IPS-15b (cell line): ENCODE measurements at regions not wholly inside any gene's neighbourhood (a gene's known extent, or its start where the extent isn't known, plus 50 kb on each side); places are given as distances from the start of the nearest gene placed in this dataset.

Experiments
- H3K27me3 ChIP-seq: one replicate; pipeline ENCODE4 v1.6.1; 2013; ENCODE audit warnings: low read length; ENCODE audit not compliant: control insufficient read depth, insufficient read depth
- H3K36me3 ChIP-seq: one replicate; pipeline ENCODE4 v1.6.1; 2013; ENCODE audit warnings: low read length; ENCODE audit not compliant: control insufficient read depth, insufficient read depth
- H3K4me1 ChIP-seq: one replicate; pipeline ENCODE4 v1.6.1; 2013; ENCODE audit warnings: mild to moderate bottlenecking, low read length; ENCODE audit not compliant: control insufficient read depth, insufficient read depth
- H3K4me3 ChIP-seq: one replicate; pipeline ENCODE4 v1.5.1; 2013; ENCODE audit warnings: low read depth, low read length
- H3K9ac ChIP-seq: one replicate; pipeline ENCODE4 v1.6.1; 2013; ENCODE audit warnings: low read depth, mild to moderate bottlenecking, low read length
- H3K9me3 ChIP-seq: one replicate; pipeline ENCODE4 v1.6.1; 2013; ENCODE audit warnings: mild to moderate bottlenecking, low read length; ENCODE audit not compliant: control insufficient read depth, insufficient read depth

- Histone ChIP-seq H3K9ac (no peak overlapping the region), H3K36me3 (no peaks in the 10 kb centered on the region), H3K9me3 (no peaks in the 10 kb centered on the region), H3K4me1 (no peaks in the 10 kb centered on the region), H3K4me3 (no peak overlapping the region), H3K27me3 (no peaks in the 10 kb centered on the region)
Measured at GRCh38 chr5:7214906-7215416, 181.0 kb upstream of the ADCY2 start.

GRCh38 chr5:7218141-7218540 is 177.8 kb upstream of the ADCY2 start:
- H3K36me3 ChIP-seq = no peaks in the 10 kb centered on the region
- H3K9me3 ChIP-seq = no peaks in the 10 kb centered on the region

GRCh38 chr5:7220156-7220555 is 175.8 kb upstream of the ADCY2 start:
- no peaks in the 10 kb centered on the region for H3K36me3 ChIP-seq
- H3K4me1 ChIP-seq = no peaks in the 10 kb centered on the region
- H3K9me3 ChIP-seq = no peaks in the 10 kb centered on the region
- no peak overlapping the region for H3K9ac ChIP-seq
- no peak overlapping the region for H3K4me3 ChIP-seq
- H3K27me3 ChIP-seq = no peaks in the 10 kb centered on the region

More at GRCh38 chr5:7218141-7218540, 177.8 kb upstream of the ADCY2 start:
- H3K4me1 ChIP-seq = no peaks in the 10 kb centered on the region
- H3K27me3 ChIP-seq = no peaks in the 10 kb centered on the region
- H3K4me3 ChIP-seq = no peak overlapping the region
- H3K9ac ChIP-seq = no peak overlapping the region

- Histone ChIP-seq H3K9ac (no peak overlapping the region), H3K4me1 (no peaks in the 10 kb centered on the region), H3K9me3 (no peaks in the 10 kb centered on the region), H3K27me3 (no peaks in the 10 kb centered on the region), H3K4me3 (no peak overlapping the region), H3K36me3 (no peaks in the 10 kb centered on the region)
Measured at GRCh38 chr5:7221041-7221440, 174.9 kb upstream of the ADCY2 start.

GRCh38 chr5:7225826-7226225 is 170.1 kb upstream of the ADCY2 start:
- Histone ChIP-seq H3K27me3 (no peaks in the 10 kb centered on the region), H3K36me3 (no peaks in the 10 kb centered on the region), H3K9me3 (no peaks in the 10 kb centered on the region), H3K4me3 (no peak overlapping the region), H3K4me1 (no peaks in the 10 kb centered on the region), H3K9ac (no peak overlapping the region)

GRCh38 chr5:7242118-7242710 is 153.7 kb upstream of the ADCY2 start:
- no peaks in the 10 kb centered on the region for H3K27me3 ChIP-seq
- no peaks in the 10 kb centered on the region for H3K36me3 ChIP-seq
- no peak overlapping the region for H3K4me3 ChIP-seq
- H3K9ac ChIP-seq = no peak overlapping the region
- no peaks in the 10 kb centered on the region for H3K4me1 ChIP-seq
- H3K9me3 ChIP-seq = no peaks in the 10 kb centered on the region

- H3K27me3 ChIP-seq = no peaks in the 10 kb centered on the region
- no peaks in the 10 kb centered on the region for H3K36me3 ChIP-seq
- no peaks in the 10 kb centered on the region for H3K4me1 ChIP-seq
- no peak overlapping the region for H3K4me3 ChIP-seq
- H3K9ac ChIP-seq = no peak overlapping the region
- H3K9me3 ChIP-seq = no peaks in the 10 kb centered on the region
Measured at GRCh38 chr5:7244208-7244607, 151.7 kb upstream of the ADCY2 start.

GRCh38 chr5:7245121-7245651 is 150.8 kb upstream of the ADCY2 start:
- H3K9me3 ChIP-seq = no peaks in the 10 kb centered on the region
- no peaks in the 10 kb centered on the region for H3K4me1 ChIP-seq
- H3K4me3 ChIP-seq = no peak overlapping the region
- H3K36me3 ChIP-seq = no peaks in the 10 kb centered on the region
- H3K9ac ChIP-seq = no peak overlapping the region
- H3K27me3 ChIP-seq = no peaks in the 10 kb centered on the region

- no peaks in the 10 kb centered on the region for H3K36me3 ChIP-seq
- no peaks in the 10 kb centered on the region for H3K27me3 ChIP-seq
Measured at GRCh38 chr5:7246287-7246686, 149.7 kb upstream of the ADCY2 start.

GRCh38 chr5:7250004-7250403 is 145.9 kb upstream of the ADCY2 start:
- Histone ChIP-seq H3K27me3 (no peaks in the 10 kb centered on the region), H3K36me3 (no peaks in the 10 kb centered on the region), H3K9ac (no peak overlapping the region), H3K4me1 (no peaks in the 10 kb centered on the region), H3K9me3 (no peaks in the 10 kb centered on the region), H3K4me3 (no peak overlapping the region)

More at GRCh38 chr5:7246287-7246686, 149.7 kb upstream of the ADCY2 start:
- no peak overlapping the region for H3K4me3 ChIP-seq
- H3K9me3 ChIP-seq = no peaks in the 10 kb centered on the region
- no peak overlapping the region for H3K9ac ChIP-seq
- no peaks in the 10 kb centered on the region for H3K4me1 ChIP-seq

- no peak overlapping the region for H3K4me3 ChIP-seq
- no peaks in the 10 kb centered on the region for H3K9me3 ChIP-seq
- H3K9ac ChIP-seq = no peak overlapping the region
- H3K4me1 ChIP-seq = no peaks in the 10 kb centered on the region
- H3K27me3 ChIP-seq = no peaks in the 10 kb centered on the region
- no peaks in the 10 kb centered on the region for H3K36me3 ChIP-seq
Measured at GRCh38 chr5:7250611-7251010, 145.3 kb upstream of the ADCY2 start.

- H3K4me3 ChIP-seq = no peak overlapping the region
- no peaks in the 10 kb centered on the region for H3K9me3 ChIP-seq
- H3K4me1 ChIP-seq = no peaks in the 10 kb centered on the region
- no peak overlapping the region for H3K9ac ChIP-seq
- H3K27me3 ChIP-seq = no peaks in the 10 kb centered on the region
- no peaks in the 10 kb centered on the region for H3K36me3 ChIP-seq
Measured at GRCh38 chr5:7251132-7251531, 144.8 kb upstream of the ADCY2 start.
